Activated CD4-positive, alpha-beta T cell treated with anti-CD3 and anti-CD28 coated beads, Interleukin-2, amount 10 ng/mL, durations not matched to agents 24 days and 14 days (primary cell): ENCODE measurements at regions not wholly inside any gene's neighbourhood (a gene's known extent, or its start where the extent isn't known, plus 50 kb on each side); places are given as distances from the start of the nearest gene placed in this dataset.
A peak's percentile ranks its signal among the peaks of the same experiment; 100 is the strongest.

Source experiments
- DNase-seq: peaks from one replicate; pipeline ENCODE4 v3.0.0; 2022
- H3K27ac Mint-ChIP-seq: one replicate; pipeline ENCODE4 v1.8.0; 2022; ENCODE audit warnings: mild to moderate bottlenecking, mixed read lengths
- H3K27me3 Mint-ChIP-seq: one replicate; pipeline ENCODE4 v1.8.0; 2022; ENCODE audit warnings: mixed read lengths
- H3K36me3 Mint-ChIP-seq: one replicate; pipeline ENCODE4 v1.8.0; 2022; ENCODE audit warnings: low read depth, mild to moderate bottlenecking, mixed read lengths
- H3K4me1 Mint-ChIP-seq: one replicate; pipeline ENCODE4 v1.8.0; 2021; ENCODE audit warnings: mixed read lengths
- H3K4me3 Mint-ChIP-seq: one replicate; pipeline ENCODE4 v1.8.0; 2022; ENCODE audit warnings: mild to moderate bottlenecking, moderate library complexity, mixed read lengths
- H3K9me3 Mint-ChIP-seq: one replicate; pipeline ENCODE4 v1.8.0; 2021; ENCODE audit warnings: mixed read lengths
- intact Hi-C: fragments of 100-400 bp; cut with micrococcal nuclease; formaldehyde crosslinking; loops from one replicate; pipeline ENCODE4 v1.15.1; 2023

DNA sequence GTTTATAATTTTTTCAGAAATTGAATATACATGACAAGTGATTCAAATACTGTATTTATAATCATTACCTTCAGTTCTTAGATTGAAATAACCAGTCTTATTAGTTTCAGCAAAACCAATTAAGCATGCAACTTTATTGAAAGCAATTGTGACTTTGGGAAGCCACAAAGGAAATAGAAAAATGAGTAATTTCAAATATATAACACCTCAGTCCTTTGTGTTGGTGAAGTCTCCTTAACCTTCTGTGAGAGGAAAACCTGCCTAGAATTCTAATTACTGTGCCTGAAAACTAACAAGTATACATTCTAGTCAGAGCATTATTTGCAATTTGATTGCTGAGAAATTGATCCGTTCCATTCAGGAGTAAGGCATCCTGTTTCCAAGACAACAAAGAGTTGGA is 95.8 kb downstream of the S1PR1 start:
- H3K27me3 Mint-ChIP-seq: peaks cover 9% of the 10 kb centered on the region
- peaks cover 38% of the 10 kb centered on the region for H3K9me3 Mint-ChIP-seq
- H3K27ac Mint-ChIP-seq: no peak overlapping the region
- no peak overlapping the region for H3K4me3 Mint-ChIP-seq
- H3K36me3 Mint-ChIP-seq: no peaks in the 10 kb centered on the region
- intact Hi-C loops: no loop called here
- no peak for DNase-seq
- peaks cover 6% of the 10 kb centered on the region for H3K4me1 Mint-ChIP-seq

DNA sequence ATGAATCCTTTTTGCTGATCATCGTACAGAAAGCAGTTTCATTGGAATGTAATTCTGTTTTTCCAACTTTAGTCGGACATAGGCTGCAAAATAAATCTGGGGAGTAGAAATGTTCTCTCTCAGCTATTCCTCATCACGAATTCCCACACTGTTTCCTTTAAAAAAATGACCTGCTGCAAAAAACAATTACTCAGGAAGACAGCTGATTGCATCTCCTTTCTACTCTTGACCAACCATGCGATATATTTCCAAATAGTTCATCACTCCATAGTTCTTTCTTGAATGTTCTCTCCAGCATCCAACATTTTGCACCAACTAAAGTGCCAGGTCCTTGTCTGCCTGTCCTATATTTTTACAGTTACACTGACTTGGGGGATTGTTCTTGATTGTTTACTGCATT is 96.4 kb downstream of the S1PR1 start:
- H3K27me3 Mint-ChIP-seq: peaks cover 9% of the 10 kb centered on the region
- H3K9me3 Mint-ChIP-seq: peaks cover 38% of the 10 kb centered on the region
- no peak overlapping the region for H3K4me3 Mint-ChIP-seq
- peaks cover 6% of the 10 kb centered on the region for H3K4me1 Mint-ChIP-seq
- DNase-seq: no peak
- intact Hi-C loops: no loop called here
- no peaks in the 10 kb centered on the region for H3K36me3 Mint-ChIP-seq
- no peak overlapping the region for H3K27ac Mint-ChIP-seq

DNA sequence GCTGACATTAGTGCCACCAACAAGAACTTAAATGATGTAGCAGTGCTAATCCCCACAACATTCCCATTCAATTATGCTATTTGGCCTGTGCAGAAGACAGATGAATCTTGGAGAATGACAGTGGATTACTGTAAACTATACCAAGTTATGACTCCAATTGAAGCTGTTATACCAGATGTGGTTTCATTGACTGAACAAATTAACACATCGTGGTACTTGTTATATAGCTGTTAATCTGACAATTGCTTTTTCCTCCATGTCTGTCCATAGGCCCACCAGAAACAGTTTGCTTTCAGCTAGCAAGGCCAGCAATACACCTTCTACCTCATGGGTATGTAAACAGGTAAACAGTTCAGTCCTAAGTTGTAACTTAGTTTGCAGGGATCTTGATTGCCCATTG is 101.1 kb downstream of the S1PR1 start:
- DNase-seq: no peak
- Mint-ChIP-seq H3K4me1 (peaks cover 8% of the 10 kb centered on the region), H3K27ac (no peak overlapping the region), H3K4me3 (no peak overlapping the region), H3K9me3 (peaks cover 27% of the 10 kb centered on the region), H3K27me3 (peaks cover 18% of the 10 kb centered on the region), H3K36me3 (peaks cover 5% of the 10 kb centered on the region)
- intact Hi-C loops: no loop called here

DNA sequence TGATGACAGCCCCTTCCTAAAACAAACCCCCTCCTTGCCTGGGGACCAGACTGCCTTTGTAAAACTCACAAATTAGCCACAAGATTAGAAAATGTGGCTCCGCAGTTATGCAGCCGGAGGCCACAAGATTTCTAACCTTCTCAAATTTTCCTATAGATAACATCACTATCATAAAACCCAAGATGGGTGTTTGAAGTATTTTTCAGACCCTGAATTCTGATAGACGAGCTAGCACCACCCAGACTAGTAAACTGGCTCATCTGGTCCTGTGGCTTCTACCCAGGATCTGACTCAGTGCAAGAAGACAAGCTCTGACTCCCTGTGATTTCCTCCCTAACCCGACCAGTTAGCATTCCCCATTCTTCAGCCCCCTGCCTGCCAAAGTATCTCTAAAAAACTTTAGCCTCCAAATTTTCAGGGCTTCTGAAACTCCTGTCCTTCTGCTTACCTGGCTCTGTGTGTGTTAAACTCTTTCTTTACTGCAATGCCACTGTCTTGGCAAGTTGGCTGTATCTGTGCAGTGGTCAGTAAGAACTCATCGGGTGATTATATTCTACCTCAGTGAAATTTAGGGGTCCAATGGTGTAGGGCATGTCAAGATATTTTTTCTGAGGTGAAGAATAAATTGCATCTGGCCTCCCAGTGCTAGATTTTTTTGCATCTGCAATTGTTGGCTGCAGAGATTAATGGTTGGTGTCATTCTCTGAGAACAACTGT is 102.1 kb downstream of the S1PR1 start:
- H3K9me3 Mint-ChIP-seq: peaks cover 29% of the 10 kb centered on the region
- no peak overlapping the region for H3K27ac Mint-ChIP-seq
- H3K4me1 Mint-ChIP-seq: peaks cover 10% of the 10 kb centered on the region
- intact Hi-C loops: no loop called here
- H3K4me3 Mint-ChIP-seq: no peak overlapping the region
- H3K36me3 Mint-ChIP-seq: peaks cover 9% of the 10 kb centered on the region
- no peak for DNase-seq
- H3K27me3 Mint-ChIP-seq: peaks cover 18% of the 10 kb centered on the region

DNA sequence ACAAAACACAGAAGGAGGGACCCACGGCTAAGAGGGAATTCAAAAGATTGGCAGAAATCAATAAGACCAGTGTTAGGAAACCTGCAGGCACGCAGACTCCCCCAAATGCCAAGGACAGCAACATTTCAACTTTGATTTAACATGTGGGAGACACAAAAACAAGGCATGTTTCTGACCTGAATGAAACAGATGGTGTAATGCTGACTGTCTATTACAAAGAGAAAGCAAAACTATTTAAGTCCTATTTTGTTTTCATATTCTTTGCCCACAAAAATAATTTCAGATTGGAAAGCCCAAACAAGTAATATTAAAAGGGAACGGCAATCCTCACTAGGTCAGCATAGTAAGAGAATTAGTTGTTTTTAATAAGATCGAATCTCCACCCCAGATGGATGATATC is 107.9 kb downstream of the S1PR1 start:
- Mint-ChIP-seq H3K27me3 (peaks cover 15% of the 10 kb centered on the region), H3K9me3 (peaks cover 17% of the 10 kb centered on the region), H3K4me3 (peak overlapping the region; percentile 4), H3K27ac (no peak overlapping the region), H3K4me1 (peaks cover 38% of the 10 kb centered on the region), H3K36me3 (peaks cover 8% of the 10 kb centered on the region)
- intact Hi-C loops: no loop called here
- DNase-seq: no peak

DNA sequence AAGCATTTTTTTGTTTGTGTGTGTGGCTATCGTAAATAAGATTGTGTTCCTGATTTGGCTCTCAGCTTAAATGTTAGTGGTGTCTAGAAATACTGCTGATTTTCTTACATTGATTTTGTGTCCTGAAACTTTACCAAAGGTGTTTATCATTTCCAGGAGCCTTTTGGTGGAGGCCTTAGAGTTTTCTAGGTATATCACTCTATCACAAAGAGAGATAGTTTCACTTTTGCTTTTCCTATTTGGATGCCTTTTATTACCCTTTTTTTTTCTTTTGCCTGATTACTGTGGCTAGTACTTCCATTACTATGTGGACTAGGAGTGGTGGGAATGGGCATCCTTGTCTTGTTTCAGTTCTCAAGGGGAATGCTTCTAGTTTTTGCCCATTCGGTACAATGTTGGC is 109.6 kb downstream of the S1PR1 start:
- intact Hi-C loops: no loop called here
- H3K9me3 Mint-ChIP-seq: peaks cover 17% of the 10 kb centered on the region
- H3K27ac Mint-ChIP-seq: peak overlapping the region; percentile 20
- DNase-seq: no peak
- peaks cover 8% of the 10 kb centered on the region for H3K27me3 Mint-ChIP-seq
- peak overlapping the region; percentile 52 for H3K4me3 Mint-ChIP-seq
- H3K4me1 Mint-ChIP-seq: peaks cover 38% of the 10 kb centered on the region
- H3K36me3 Mint-ChIP-seq: peaks cover 8% of the 10 kb centered on the region

DNA sequence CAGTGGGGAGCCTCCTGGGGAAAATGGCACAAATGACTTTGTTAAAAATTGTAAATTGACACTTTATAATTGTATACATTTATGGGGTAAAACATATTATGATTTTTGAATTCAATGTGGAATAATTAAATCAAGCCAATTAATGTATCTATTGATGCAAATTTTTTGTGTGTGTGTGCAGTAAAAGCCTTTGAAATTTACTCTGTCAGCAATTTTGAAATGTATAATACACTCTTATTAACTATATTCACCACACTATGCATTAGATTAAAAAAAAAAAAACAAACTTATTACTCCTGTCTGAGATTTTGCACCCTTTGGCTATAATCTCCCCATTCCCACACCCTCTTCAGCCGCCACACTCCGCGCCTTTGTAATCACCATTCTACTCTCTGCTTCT is 119.2 kb downstream of the S1PR1 start:
- Mint-ChIP-seq H3K27me3 (peaks cover 33% of the 10 kb centered on the region), H3K9me3 (no peaks in the 10 kb centered on the region), H3K36me3 (no peaks in the 10 kb centered on the region), H3K4me3 (no peak overlapping the region), H3K4me1 (peaks cover 13% of the 10 kb centered on the region), H3K27ac (no peak overlapping the region)
- no peak for DNase-seq
- intact Hi-C loops: loop anchor here (2.0 to 10.0 kb wide), 5 partner anchors 121 to 891 kb away; partner anchors contain the start of genes DPH5 and S1PR1

DNA sequence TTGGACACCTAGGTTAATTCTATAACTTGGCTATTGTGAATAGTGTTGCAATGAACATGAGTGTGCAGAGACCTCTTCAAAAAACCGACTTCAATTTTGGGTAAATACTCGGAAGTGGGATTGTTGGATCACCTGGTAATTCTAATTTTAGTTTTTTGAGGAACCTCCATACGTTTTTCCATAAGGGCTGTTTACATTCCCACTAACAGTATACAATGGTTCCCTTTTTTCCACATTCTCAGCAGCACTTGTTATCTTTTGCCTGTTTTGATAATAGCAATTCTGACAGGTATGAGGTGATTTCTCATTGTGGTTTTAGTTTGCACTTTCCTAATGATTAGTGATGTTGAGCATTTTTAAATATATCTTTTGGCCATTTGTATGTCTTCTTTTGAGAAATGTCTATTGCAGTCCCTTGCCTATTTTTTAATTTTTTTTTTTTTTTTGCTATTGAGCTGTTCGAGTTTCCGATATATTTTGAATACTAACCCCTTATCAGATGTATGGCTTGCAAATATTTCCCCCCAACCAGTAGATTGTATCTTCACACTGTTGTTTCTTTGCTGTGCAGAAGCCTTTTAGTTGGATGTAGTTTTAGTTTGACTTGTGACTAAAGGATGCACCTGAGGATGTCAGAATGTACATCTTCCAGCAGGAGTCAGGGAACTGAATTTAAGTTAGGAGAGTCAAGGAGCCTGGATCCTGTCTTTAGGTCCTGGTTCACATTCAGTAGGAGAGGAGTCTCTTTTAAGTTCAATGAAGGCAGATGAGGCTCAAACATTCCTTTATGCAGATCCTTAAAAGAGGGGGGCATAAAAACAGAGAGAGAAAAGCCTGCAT is 120.0 kb downstream of the S1PR1 start:
- Mint-ChIP-seq H3K4me1 (peaks cover 9% of the 10 kb centered on the region), H3K27ac (no peak overlapping the region), H3K27me3 (peaks cover 36% of the 10 kb centered on the region), H3K4me3 (no peak overlapping the region), H3K9me3 (peaks cover 4% of the 10 kb centered on the region), H3K36me3 (no peaks in the 10 kb centered on the region)
- intact Hi-C loops: loop anchor here (1.0 to 10.0 kb wide), 6 partner anchors 48 to 892 kb away; partner anchors contain the start of genes DPH5 and S1PR1
- no peak for DNase-seq

DNA sequence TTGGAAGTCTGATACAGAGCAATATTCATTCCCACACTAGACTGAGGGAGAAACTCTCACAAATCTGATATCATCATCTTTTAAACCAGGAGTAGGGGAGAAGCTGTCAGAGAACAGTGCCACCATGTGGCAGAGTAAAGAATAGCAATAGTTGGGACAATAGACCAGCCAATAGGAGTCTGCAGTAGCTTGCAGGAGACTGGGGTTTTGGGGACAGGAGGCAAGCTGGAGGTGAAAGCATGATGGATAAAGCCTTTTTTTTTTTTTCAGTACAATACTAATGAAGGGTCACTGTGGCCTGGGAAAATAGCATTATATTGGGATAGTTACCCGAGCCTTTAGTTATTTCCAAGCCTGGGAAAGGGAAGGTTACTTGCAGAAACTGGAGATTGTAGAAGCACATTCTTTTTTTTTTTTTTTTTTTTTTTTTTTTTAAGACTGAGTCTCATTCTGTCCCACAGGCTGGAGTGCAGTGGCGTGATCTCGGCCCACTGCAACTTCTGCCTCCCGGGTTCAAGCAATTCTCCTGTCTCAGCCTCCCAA is 120.7 kb downstream of the S1PR1 start:
- H3K27ac Mint-ChIP-seq: no peak overlapping the region
- H3K27me3 Mint-ChIP-seq: peaks cover 36% of the 10 kb centered on the region
- intact Hi-C loops: loop anchor here (1.0 to 10.0 kb wide), 6 partner anchors 48 to 893 kb away; partner anchors contain the start of genes DPH5 and S1PR1
- peaks cover 7% of the 10 kb centered on the region for H3K4me1 Mint-ChIP-seq
- no peak overlapping the region for H3K4me3 Mint-ChIP-seq
- peak; percentile 94 for DNase-seq
- peaks cover 4% of the 10 kb centered on the region for H3K9me3 Mint-ChIP-seq
- H3K36me3 Mint-ChIP-seq: no peaks in the 10 kb centered on the region

DNA sequence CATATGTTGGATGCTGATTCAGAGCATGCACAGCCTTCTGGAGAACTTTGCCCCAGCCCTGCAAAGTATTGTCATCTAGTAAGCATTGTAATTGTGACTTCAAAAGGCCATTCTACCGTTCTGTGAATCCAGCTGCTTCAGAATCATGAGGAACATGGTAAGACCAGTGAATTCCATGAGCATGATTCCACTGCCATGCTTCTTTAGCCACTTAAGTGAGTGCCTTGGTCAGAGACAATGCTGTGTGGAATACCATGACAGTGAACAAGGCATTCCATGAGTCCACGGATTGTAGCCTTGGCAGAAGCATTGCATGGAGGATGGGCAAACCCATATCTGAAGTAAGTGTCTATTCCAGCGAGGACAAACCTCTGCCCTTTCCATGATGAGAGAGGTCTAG is 123.7 kb downstream of the S1PR1 start:
- Mint-ChIP-seq H3K9me3 (peaks cover 4% of the 10 kb centered on the region), H3K4me3 (no peak overlapping the region), H3K36me3 (no peaks in the 10 kb centered on the region), H3K27ac (no peak overlapping the region), H3K27me3 (peaks cover 26% of the 10 kb centered on the region), H3K4me1 (peaks cover 10% of the 10 kb centered on the region)
- intact Hi-C loops: no loop called here
- DNase-seq: no peak

DNA sequence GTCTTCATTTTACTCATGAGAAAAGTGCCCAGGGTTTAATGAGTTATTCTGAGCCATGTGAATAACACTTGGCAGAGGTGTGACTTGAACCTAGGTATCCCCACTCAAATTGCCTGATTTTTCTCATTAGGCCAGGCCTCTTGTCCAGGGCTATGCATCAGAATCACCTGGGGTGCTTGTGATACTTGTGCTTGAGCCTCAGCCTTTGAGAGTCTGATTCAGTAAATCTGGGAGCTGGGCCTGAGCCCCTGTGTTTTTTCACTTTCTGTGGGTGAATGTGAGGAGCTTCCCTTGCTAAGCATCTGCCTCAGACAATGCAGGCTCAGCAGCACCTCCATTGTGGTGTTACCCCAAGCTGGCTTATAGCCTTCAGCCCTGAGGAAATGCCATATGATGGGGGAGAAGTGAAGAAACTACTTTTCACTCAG is 127.1 kb downstream of the S1PR1 start:
- no peak for DNase-seq
- H3K4me3 Mint-ChIP-seq: no peak overlapping the region
- H3K36me3 Mint-ChIP-seq: no peaks in the 10 kb centered on the region
- H3K27ac Mint-ChIP-seq: no peak overlapping the region
- peaks cover 2% of the 10 kb centered on the region for H3K4me1 Mint-ChIP-seq
- peaks cover 18% of the 10 kb centered on the region for H3K27me3 Mint-ChIP-seq
- intact Hi-C loops: no loop called here
- peaks cover 4% of the 10 kb centered on the region for H3K9me3 Mint-ChIP-seq

DNA sequence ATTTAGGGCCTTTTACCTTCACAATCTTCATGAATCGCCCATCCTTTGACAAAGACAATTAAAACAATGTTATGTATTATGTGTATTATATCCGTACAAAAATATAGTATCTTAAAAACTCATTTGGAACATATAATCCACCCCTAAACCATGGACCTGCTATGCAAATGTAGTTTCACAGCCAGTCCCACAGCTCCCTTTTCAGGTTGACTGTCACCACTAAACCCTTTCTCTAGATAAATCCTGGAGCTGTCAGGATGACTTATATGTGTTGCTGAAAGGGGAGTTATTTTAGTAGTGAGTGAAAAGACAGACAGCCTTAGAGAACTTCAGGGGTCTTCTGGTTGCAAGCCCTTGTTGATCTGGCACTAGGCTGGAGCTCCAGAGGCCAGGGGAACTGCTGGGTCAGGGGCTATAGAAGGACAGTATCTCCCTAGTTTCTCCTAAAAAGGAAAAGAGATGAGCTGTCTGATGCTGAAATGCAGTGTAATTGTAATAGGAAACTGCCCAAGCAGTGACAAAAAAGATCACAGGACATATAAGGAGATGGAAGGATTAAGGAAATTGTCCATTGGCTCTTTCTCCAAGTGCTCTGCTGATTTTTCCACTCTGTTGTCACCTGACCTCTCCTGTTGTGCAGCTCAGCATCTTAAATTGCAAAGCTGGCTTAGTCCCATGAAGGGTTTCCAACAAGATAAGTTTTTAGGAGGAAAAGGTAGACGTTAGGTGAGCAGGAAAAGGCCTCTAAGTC is 127.7 kb downstream of the S1PR1 start:
- no peak for DNase-seq
- H3K9me3 Mint-ChIP-seq: peaks cover 4% of the 10 kb centered on the region
- intact Hi-C loops: no loop called here
- no peaks in the 10 kb centered on the region for H3K36me3 Mint-ChIP-seq
- H3K4me3 Mint-ChIP-seq: no peak overlapping the region
- H3K27ac Mint-ChIP-seq: no peak overlapping the region
- H3K27me3 Mint-ChIP-seq: peaks cover 17% of the 10 kb centered on the region
- H3K4me1 Mint-ChIP-seq: peaks cover 2% of the 10 kb centered on the region

DNA sequence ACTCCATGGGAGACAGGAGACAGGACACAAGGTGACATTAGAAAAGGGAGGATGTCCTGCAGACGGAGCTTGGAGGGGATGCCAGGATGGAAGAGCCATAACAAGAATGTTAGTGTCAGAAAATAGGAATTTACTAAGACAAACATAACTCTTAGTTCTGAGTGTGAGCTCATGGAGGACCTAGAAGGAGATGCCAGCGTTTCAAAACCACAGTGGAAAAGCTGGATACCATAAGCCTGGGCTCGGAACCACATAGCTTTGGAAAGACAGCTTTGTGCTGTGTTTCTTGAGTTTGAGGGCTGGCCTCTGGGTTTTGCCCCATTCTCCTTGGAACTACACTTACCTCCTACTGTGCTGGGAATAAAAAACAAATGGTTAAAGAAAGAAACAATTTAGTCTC is 128.4 kb downstream of the S1PR1 start:
- intact Hi-C loops: no loop called here
- Mint-ChIP-seq H3K36me3 (no peaks in the 10 kb centered on the region), H3K27me3 (peaks cover 17% of the 10 kb centered on the region)

More for the DNA sequence above, 128.4 kb downstream of the S1PR1 start:
- H3K27ac Mint-ChIP-seq: no peak overlapping the region
- H3K9me3 Mint-ChIP-seq: peaks cover 4% of the 10 kb centered on the region
- H3K4me3 Mint-ChIP-seq: no peak overlapping the region
- no peak for DNase-seq
- peaks cover 2% of the 10 kb centered on the region for H3K4me1 Mint-ChIP-seq
